ENCODE measurements at regions not wholly inside any gene's neighbourhood (a gene's known extent, or its start where the extent isn't known, plus 50 kb on each side); places are given as distances from the start of the nearest gene placed in this dataset.
A peak's percentile ranks its signal among the peaks of the same experiment; 100 is the strongest.

DNA sequence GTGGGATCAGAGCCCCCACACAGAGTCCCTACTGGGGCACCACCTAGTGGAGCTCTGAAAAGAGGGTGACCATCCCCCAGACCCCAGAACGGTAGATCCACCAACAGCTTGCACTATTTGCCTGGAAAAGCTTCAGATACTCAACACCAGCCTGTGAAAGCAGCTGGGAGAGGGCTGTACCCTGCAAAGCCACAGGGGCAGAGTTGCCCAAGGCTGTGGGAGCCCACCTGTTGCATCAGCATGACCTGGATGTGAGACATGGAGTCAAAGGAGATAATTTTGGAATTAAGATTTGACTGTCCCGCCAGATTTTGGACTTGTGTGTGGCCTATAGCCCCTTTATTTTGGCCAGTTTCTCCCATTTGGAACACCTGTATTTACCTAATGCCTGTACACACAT, 260.4 kb downstream of the TBX18 start:
- no peak overlapping the region for H3K4me3 ChIP-seq (replicated peaks in 1 of 2; ENCODE audit: low read depth in 2 of 2, low read length in 2 of 2)
- DNase-seq (ENCODE audit: low read depth in 2 of 2), result no peak
- TF ChIP-seq CTCF (IDR thresholded peaks at IDR 0.05; ENCODE audit: low read depth, low read length), result no peak

DNA sequence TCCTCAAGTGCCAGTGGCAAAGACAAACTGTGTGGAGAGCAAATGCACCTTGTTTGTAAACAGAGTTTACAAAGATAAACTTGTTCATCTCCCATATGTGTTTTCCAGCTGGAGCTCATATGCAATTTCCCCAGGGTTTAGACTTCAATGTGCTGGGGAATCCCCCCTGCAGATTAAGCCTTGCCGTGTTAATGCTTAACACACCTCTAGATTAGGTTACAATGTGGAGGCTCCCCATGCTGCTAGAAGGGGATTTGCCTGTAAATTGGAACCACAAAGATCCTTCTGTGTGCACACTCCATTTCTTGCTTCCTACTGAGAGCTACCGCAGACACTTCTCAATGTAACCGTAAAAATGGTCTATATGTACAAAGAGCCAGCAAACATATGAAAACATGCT, 263.1 kb downstream of the TBX18 start:
- DNase-seq (ENCODE audit: low read depth in 2 of 2), result no peak
- TF ChIP-seq CTCF (IDR thresholded peaks at IDR 0.05; ENCODE audit: low read depth, low read length), result no peak
- no peak overlapping the region for H3K4me3 ChIP-seq (replicated peaks in 1 of 2; ENCODE audit: low read depth in 2 of 2, low read length in 2 of 2)

DNA sequence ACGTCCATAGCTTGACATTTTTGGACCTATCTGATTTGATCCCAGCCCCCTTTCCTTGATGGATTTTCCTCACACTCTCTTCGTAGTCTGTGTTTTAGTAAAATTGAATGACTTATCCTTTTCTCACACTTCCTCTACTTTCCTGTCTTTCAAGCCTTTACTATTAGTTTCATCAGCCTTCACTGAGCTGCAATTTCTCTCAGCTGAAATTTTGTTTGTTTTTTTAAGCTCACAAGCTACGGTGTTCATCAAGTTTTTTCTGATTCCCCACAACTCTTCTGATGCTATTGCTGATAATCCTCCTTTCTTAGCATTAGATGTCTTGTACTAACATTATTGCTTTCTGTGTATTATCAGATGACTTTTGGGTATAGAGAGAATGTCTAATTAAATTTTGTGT, 263.7 kb downstream of the TBX18 start:
- TF ChIP-seq CTCF (IDR thresholded peaks at IDR 0.05; ENCODE audit: low read depth, low read length), result no peak
- DNase-seq (ENCODE audit: low read depth in 2 of 2), result no peak
- no peak overlapping the region for H3K4me3 ChIP-seq (replicated peaks in 1 of 2; ENCODE audit: low read depth in 2 of 2, low read length in 2 of 2)

DNA sequence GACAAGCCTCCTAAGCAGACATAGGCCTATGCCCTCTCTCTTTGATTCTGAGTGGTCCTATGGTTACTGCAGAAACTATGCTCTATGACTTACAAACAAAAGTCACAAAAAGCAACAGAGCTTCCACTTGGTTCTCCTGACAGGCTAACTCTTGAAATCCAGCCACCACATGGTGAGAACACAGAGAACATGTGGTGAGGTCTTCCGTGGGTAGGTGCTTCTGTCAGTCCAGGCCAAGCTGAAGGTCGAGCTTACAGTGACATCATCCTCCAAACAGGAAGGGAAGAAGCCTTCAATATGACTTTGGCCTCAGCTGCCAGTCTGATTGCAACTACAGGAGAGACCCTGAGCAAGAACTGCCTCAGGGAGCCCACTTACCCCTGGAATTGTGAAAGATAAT, 265.5 kb downstream of the TBX18 start:
- no peak for TF ChIP-seq CTCF (IDR thresholded peaks at IDR 0.05; ENCODE audit: low read depth, low read length)
- H3K4me3 ChIP-seq (replicated peaks in 1 of 2; ENCODE audit: low read depth in 2 of 2, low read length in 2 of 2), result no peak overlapping the region
- DNase-seq (ENCODE audit: low read depth in 2 of 2), result no peak

DNA sequence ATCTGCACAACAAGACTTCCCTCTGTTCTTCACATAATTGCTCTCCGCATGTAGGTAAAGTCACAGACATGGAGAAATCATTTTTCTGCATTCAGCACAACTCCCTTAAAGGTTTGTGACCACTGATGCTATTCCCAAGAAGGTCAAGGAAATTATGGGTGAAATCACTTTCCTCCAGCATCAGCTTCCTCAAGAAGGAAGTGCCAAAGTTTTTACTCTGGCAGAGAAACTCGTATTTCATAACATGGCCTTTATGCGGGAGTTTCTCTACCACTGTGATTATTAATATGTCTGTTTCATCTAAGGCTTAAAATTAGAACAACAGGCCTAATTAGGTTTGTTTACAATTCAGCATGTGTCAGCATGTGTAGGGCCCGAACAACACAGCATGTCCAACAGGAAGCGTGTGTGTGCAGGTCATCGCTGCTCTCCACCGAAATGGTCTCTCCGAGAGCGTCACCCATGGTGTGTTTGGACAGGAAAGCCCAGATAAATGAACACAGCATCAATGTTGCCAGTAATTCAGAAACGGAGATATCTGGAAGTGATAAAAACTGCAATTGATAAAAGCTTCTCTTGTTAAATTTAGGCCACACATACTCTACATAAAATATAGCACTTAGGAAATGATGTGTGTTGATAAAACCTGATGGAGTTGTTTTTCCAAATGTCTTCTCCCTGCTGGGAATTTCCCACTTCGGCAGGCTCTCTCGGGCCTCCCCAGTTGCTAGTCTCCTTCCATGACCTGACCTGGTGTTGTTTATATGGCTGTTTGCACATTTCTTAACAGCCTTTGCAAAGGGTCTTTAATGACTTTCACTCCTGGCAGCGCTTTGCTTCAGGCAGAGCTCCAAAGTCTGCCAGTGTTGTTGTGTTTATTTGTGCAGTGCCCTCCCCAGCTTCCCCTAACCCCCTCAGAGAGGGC, 265.1 kb upstream of the CEP162 start:
- TF ChIP-seq CTCF (IDR thresholded peaks at IDR 0.05; ENCODE audit: low read depth, low read length), result no peak
- H3K4me3 ChIP-seq (replicated peaks in 1 of 2; ENCODE audit: low read depth in 2 of 2, low read length in 2 of 2), result no peak overlapping the region
- DNase-seq (ENCODE audit: low read depth in 2 of 2), result peak in 1 of 2 donors; percentile 16

DNA sequence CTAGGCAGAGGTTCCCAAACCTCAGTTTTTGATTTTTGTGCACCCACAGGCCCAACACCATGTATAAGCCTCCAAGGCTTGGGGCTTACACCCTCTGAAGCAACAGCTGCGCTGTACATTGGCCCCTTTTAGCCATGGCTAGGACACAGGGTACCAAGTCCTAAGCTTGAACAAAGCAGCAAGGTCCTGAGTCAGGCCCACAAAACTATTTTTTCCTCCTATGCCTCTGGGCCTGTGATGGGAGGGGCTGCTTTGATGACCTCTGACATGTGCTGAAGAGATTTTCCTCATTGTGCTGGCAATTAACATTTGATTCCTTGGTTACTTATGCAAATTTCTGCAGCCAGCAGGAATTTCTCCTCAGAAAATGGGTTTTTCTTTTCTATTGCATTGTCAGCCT, 262.2 kb upstream of the CEP162 start:
- no peak overlapping the region for H3K4me3 ChIP-seq (replicated peaks in 1 of 2; ENCODE audit: low read depth in 2 of 2, low read length in 2 of 2)
- TF ChIP-seq CTCF (IDR thresholded peaks at IDR 0.05; ENCODE audit: low read depth, low read length), result no peak
- no peak for DNase-seq (ENCODE audit: low read depth in 2 of 2)
